ENCODE measurements at regions not wholly inside any gene's neighbourhood (a gene's known extent, or its start where the extent isn't known, plus 50 kb on each side); places are given as distances from the start of the nearest gene placed in this dataset.

GRCh38 chr18:55737781-55738468 is 149.9 kb upstream of the TCF4 start:
- TF ChIP-seq EZH2phosphoT487 (conservative IDR thresholded peaks at IDR 0.05; ENCODE audit: low read length) (no peak), CTCF (IDR thresholded peaks at IDR 0.05; ENCODE audit: insufficient read depth, low read length, poor library complexity, severe bottlenecking) (no peak)
- Histone ChIP-seq H3K36me3 (ENCODE audit: low read length) (no peaks in the 10 kb centered on the region), H3K9me2 (replicated peaks; ENCODE audit: insufficient read depth, low read length) (no peaks in the 10 kb centered on the region)

GRCh38 chr18:55737266-55737665 is 149.3 kb upstream of the TCF4 start:
- no peaks in the 10 kb centered on the region for H3K36me3 ChIP-seq (ENCODE audit: low read length)
- no peaks in the 10 kb centered on the region for H3F3A ChIP-seq (ENCODE audit: insufficient read depth)
- H3K9me2 ChIP-seq (replicated peaks; ENCODE audit: insufficient read depth, low read length): no peaks in the 10 kb centered on the region
- H3K4me2 ChIP-seq (ENCODE audit: low read depth, low read length, poor library complexity, severe bottlenecking): no peak overlapping the region
- H2AFZ ChIP-seq (ENCODE audit: low read depth, low read length, severe bottlenecking): no peak overlapping the region
- H3K9me3 ChIP-seq (ENCODE audit: insufficient read depth, low read length): no peaks in the 10 kb centered on the region
- H4K20me1 ChIP-seq (ENCODE audit: low read depth, low read length): no peaks in the 10 kb centered on the region
- H3K79me2 ChIP-seq (ENCODE audit: insufficient read depth, low read length): no peaks in the 10 kb centered on the region
- TF ChIP-seq EZH2phosphoT487 (conservative IDR thresholded peaks at IDR 0.05; ENCODE audit: low read length): no peak
- no peak for TF ChIP-seq CTCF (IDR thresholded peaks at IDR 0.05; ENCODE audit: insufficient read depth, low read length, poor library complexity, severe bottlenecking)
- no peaks in the 10 kb centered on the region for H3K27me3 ChIP-seq (ENCODE audit: low read length)
- H3K4me3 ChIP-seq (ENCODE audit: insufficient read depth, low read length, poor library complexity, severe bottlenecking): no peak overlapping the region
- no peak overlapping the region for H3K9ac ChIP-seq (ENCODE audit: low read length)
- H3K27ac ChIP-seq (ENCODE audit: low read depth, low read length): no peak overlapping the region

More at GRCh38 chr18:55737781-55738468, 149.9 kb upstream of the TCF4 start:
- Histone ChIP-seq H3K9me3 (ENCODE audit: insufficient read depth, low read length) (no peaks in the 10 kb centered on the region), H3K4me2 (ENCODE audit: low read depth, low read length, poor library complexity, severe bottlenecking) (no peak overlapping the region), H3K79me2 (ENCODE audit: insufficient read depth, low read length) (no peaks in the 10 kb centered on the region), H3F3A (ENCODE audit: insufficient read depth) (no peaks in the 10 kb centered on the region), H4K20me1 (ENCODE audit: low read depth, low read length) (no peaks in the 10 kb centered on the region), H2AFZ (ENCODE audit: low read depth, low read length, severe bottlenecking) (no peak overlapping the region), H3K4me3 (ENCODE audit: insufficient read depth, low read length, poor library complexity, severe bottlenecking) (no peak overlapping the region), H3K27me3 (ENCODE audit: low read length) (no peaks in the 10 kb centered on the region), H3K9ac (ENCODE audit: low read length) (no peak overlapping the region), H3K27ac (ENCODE audit: low read depth, low read length) (no peak overlapping the region)

- H3K9me3 ChIP-seq (ENCODE audit: insufficient read depth, low read length): no peaks in the 10 kb centered on the region
- no peaks in the 10 kb centered on the region for H3K79me2 ChIP-seq (ENCODE audit: insufficient read depth, low read length)
- H3K4me3 ChIP-seq (ENCODE audit: insufficient read depth, low read length, poor library complexity, severe bottlenecking): no peak overlapping the region
- no peak for TF ChIP-seq CTCF (IDR thresholded peaks at IDR 0.05; ENCODE audit: insufficient read depth, low read length, poor library complexity, severe bottlenecking)
- TF ChIP-seq EZH2phosphoT487 (conservative IDR thresholded peaks at IDR 0.05; ENCODE audit: low read length): no peak
- H3K9me2 ChIP-seq (replicated peaks; ENCODE audit: insufficient read depth, low read length): no peaks in the 10 kb centered on the region
- H3K27me3 ChIP-seq (ENCODE audit: low read length): no peaks in the 10 kb centered on the region
- H2AFZ ChIP-seq (ENCODE audit: low read depth, low read length, severe bottlenecking): no peak overlapping the region
- no peak overlapping the region for H3K9ac ChIP-seq (ENCODE audit: low read length)
- no peak overlapping the region for H3K4me2 ChIP-seq (ENCODE audit: low read depth, low read length, poor library complexity, severe bottlenecking)
- no peaks in the 10 kb centered on the region for H4K20me1 ChIP-seq (ENCODE audit: low read depth, low read length)
- H3F3A ChIP-seq (ENCODE audit: insufficient read depth): no peaks in the 10 kb centered on the region
- no peak overlapping the region for H3K27ac ChIP-seq (ENCODE audit: low read depth, low read length)
- H3K36me3 ChIP-seq (ENCODE audit: low read length): no peaks in the 10 kb centered on the region
Measured at GRCh38 chr18:55735969-55736368, 148.0 kb upstream of the TCF4 start.

Measured in SU-DHL-6 (cell line).